ENCODE measurements at regions not wholly inside any gene's neighbourhood (a gene's known extent, or its start where the extent isn't known, plus 50 kb on each side); places are given as distances from the start of the nearest gene placed in this dataset.

GRCh38 chr20:10129749-10130148 lies 88.9 kb upstream of the SNAP25 start:
- no peak for DNase-seq
- intact Hi-C loops (cut with DNase I): no loop called here
- H3K4me3 ChIP-seq: no peak overlapping the region
- peaks cover 10% of the 10 kb centered on the region for H3K4me1 ChIP-seq
- H3K9me3 ChIP-seq: peaks cover 0 to 5% (median 0%) of the 10 kb centered on the region in 3 donors
- ATAC-seq: no peak
- WGBS, 2 donors: 75 to 86% methylated on average over 6 of the region's 6 CpGs
- TF ChIP-seq CTCF (IDR thresholded peaks at IDR 0.05) (no peak), POLR2A (IDR thresholded peaks at IDR 0.05) (no peak)
- no peak overlapping the region for H3K27ac ChIP-seq
- no peaks in the 10 kb centered on the region for H3K27me3 ChIP-seq
- no peaks in the 10 kb centered on the region for H3K36me3 ChIP-seq (replicated peaks in 1 of 2; ENCODE audit: insufficient read depth in 1 of 2, low read depth in 2 of 2)

- intact Hi-C loops (cut with DNase I): no loop called here
- DNase-seq: peak; percentile 51 to 77 (median 72)
- 24 to 33% methylated on average over 8 of the region's 8 CpGs for WGBS, 2 donors
- peak in 4 of 7 experiments; percentile 7 to 30 (median 20) for TF ChIP-seq CTCF (IDR thresholded peaks at IDR 0.05)
- TF ChIP-seq POLR2A (IDR thresholded peaks at IDR 0.05): no peak
- Histone ChIP-seq H3K36me3 (replicated peaks in 1 of 2; ENCODE audit: insufficient read depth in 1 of 2, low read depth in 2 of 2) (no peaks in the 10 kb centered on the region), H3K4me1 (peaks cover 10% of the 10 kb centered on the region), H3K27ac (peak overlapping the region in 3 of 4 donors; percentile 17 to 53 (median 33)), H3K9me3 (no peaks in the 10 kb centered on the region), H3K27me3 (no peaks in the 10 kb centered on the region), H3K4me3 (no peak overlapping the region)
- peak; percentile 84 for ATAC-seq
Observed at GRCh38 chr20:10131732-10132345, 86.8 kb upstream of the SNAP25 start.

GRCh38 chr20:10132387-10132786 lies 86.2 kb upstream of the SNAP25 start:
- Histone ChIP-seq H3K27ac (no peak overlapping the region), H3K36me3 (replicated peaks in 1 of 2; ENCODE audit: insufficient read depth in 1 of 2, low read depth in 2 of 2) (no peaks in the 10 kb centered on the region), H3K27me3 (no peaks in the 10 kb centered on the region), H3K4me1 (peaks cover 10% of the 10 kb centered on the region), H3K4me3 (no peak overlapping the region), H3K9me3 (no peaks in the 10 kb centered on the region)
- intact Hi-C loops (cut with DNase I): no loop called here
- no peak for DNase-seq
- no peak for ATAC-seq
- 83 to 91% methylated on average over 6 to 7 of the region's 7 CpGs for WGBS, 2 donors
- TF ChIP-seq POLR2A (IDR thresholded peaks at IDR 0.05): no peak
- no peak for TF ChIP-seq CTCF (IDR thresholded peaks at IDR 0.05)

GRCh38 chr20:10133532-10133931 lies 85.1 kb upstream of the SNAP25 start:
- Histone ChIP-seq H3K4me1 (peaks cover 10% of the 10 kb centered on the region), H3K4me3 (no peak overlapping the region), H3K27ac (no peak overlapping the region), H3K9me3 (no peaks in the 10 kb centered on the region), H3K36me3 (replicated peaks in 1 of 2; ENCODE audit: insufficient read depth in 1 of 2, low read depth in 2 of 2) (no peaks in the 10 kb centered on the region), H3K27me3 (no peaks in the 10 kb centered on the region)
- intact Hi-C loops (cut with DNase I): no loop called here
- no peak for DNase-seq
- WGBS, 2 donors: 60 to 68% methylated on average over 4 of the region's 4 CpGs
- TF ChIP-seq POLR2A (IDR thresholded peaks at IDR 0.05): no peak
- TF ChIP-seq CTCF (IDR thresholded peaks at IDR 0.05): no peak
- ATAC-seq: no peak

GRCh38 chr20:10134176-10134575 lies 84.5 kb upstream of the SNAP25 start:
- WGBS, 2 donors: 18 to 22% methylated on average over 4 of the region's 4 CpGs
- Histone ChIP-seq H3K36me3 (replicated peaks in 1 of 2; ENCODE audit: insufficient read depth in 1 of 2, low read depth in 2 of 2) (no peaks in the 10 kb centered on the region), H3K4me1 (peaks cover 10% of the 10 kb centered on the region), H3K4me3 (no peak overlapping the region), H3K9me3 (no peaks in the 10 kb centered on the region), H3K27ac (no peak overlapping the region), H3K27me3 (no peaks in the 10 kb centered on the region)
- no peak for TF ChIP-seq POLR2A (IDR thresholded peaks at IDR 0.05)
- no peak for TF ChIP-seq CTCF (IDR thresholded peaks at IDR 0.05)
- ATAC-seq: no peak
- DNase-seq: no peak
- intact Hi-C loops (cut with DNase I): no loop called here
